MM.1S (cell line): ENCODE measurements at regions not wholly inside any gene's neighbourhood (a gene's known extent, or its start where the extent isn't known, plus 50 kb on each side); places are given as distances from the start of the nearest gene placed in this dataset.

ENCODE experiments used
- DNase-seq: peaks from one replicate; pipeline ENCODE4 v3.0.0-alpha.2; 2015
- H2AFZ ChIP-seq: fragments of 300-600 bp; sonication (generic); 2 replicates; pipeline ENCODE4 v1.6.0; 2016; ENCODE audit warnings: antibody characterized with exemption, low read length
- H3F3A ChIP-seq: fragments of 300-600 bp; sonication (generic); 2 replicates; pipeline ENCODE4 v1.6.1; 2016; ENCODE audit warnings: mild to moderate bottlenecking, antibody characterized with exemption, low read length, moderate library complexity, mixed read lengths; ENCODE audit not compliant: insufficient read depth
- H3K27ac ChIP-seq: fragments of 300-600 bp; sonication (generic); 2 replicates; pipeline ENCODE4 v1.5.1; 2016; ENCODE audit warnings: mild to moderate bottlenecking, low read length
- H3K27me3 ChIP-seq: fragments of 300-600 bp; sonication (generic); replicated peaks from 2 replicates; pipeline ENCODE4 v1.6.0; 2016; ENCODE audit warnings: low read length; ENCODE audit not compliant: insufficient read depth
- H3K36me3 ChIP-seq: fragments of 300-600 bp; sonication (generic); replicated peaks from 2 replicates; pipeline ENCODE4 v1.6.1; 2016; ENCODE audit warnings: mild to moderate bottlenecking, low read length, mixed read lengths; ENCODE audit not compliant: insufficient read depth
- H3K4me1 ChIP-seq: fragments of 300-600 bp; sonication (generic); 2 replicates; pipeline ENCODE4 v1.6.1; 2016; ENCODE audit warnings: low read length, mixed read lengths
- H3K4me2 ChIP-seq: fragments of 300-600 bp; sonication (generic); 2 replicates; pipeline ENCODE4 v1.6.0; 2016; ENCODE audit warnings: low read depth, low read length
- H3K4me3 ChIP-seq: fragments of 300-600 bp; sonication (generic); 2 replicates; pipeline ENCODE4 v1.5.1; 2016; ENCODE audit warnings: low read length, mixed read lengths
- H3K79me2 ChIP-seq: fragments of 300-600 bp; sonication (generic); 2 replicates; pipeline ENCODE4 v1.6.1; 2016; ENCODE audit warnings: mixed run types, low read length, mixed read lengths
- H3K9ac ChIP-seq: fragments of 300-600 bp; sonication (generic); 2 replicates; pipeline ENCODE4 v1.6.1; 2016; ENCODE audit warnings: low read length, mixed read lengths
- H3K9me2 ChIP-seq: fragments of 300-600 bp; sonication (generic); replicated peaks from 2 replicates; pipeline ENCODE4 v1.6.1; 2016; ENCODE audit warnings: mild to moderate bottlenecking, low read length, mixed read lengths; ENCODE audit not compliant: insufficient read depth
- H3K9me3 ChIP-seq: fragments of 300-600 bp; sonication (generic); replicated peaks from 2 replicates; pipeline ENCODE4 v1.6.1; 2016; ENCODE audit warnings: mild to moderate bottlenecking, low read length, mixed read lengths; ENCODE audit not compliant: insufficient read depth
- H4K20me1 ChIP-seq: fragments of 300-600 bp; sonication (generic); 2 replicates; pipeline ENCODE4 v1.6.1; 2016; ENCODE audit warnings: mild to moderate bottlenecking, low read length, moderate library complexity, mixed read lengths; ENCODE audit not compliant: insufficient read depth
- CTCF ChIP-seq: fragments of 300-600 bp; sonication (generic); IDR thresholded peaks from 2 replicates; pipeline ENCODE4 v1.5.1; 2016; ENCODE audit warnings: antibody characterized with exemption, low read length, mixed read lengths
- EZH2 ChIP-seq: fragments of 300-600 bp; sonication (generic); optimal IDR thresholded peaks from 2 replicates; pipeline ENCODE3; 2017; ENCODE audit warnings: low read depth, mild to moderate bottlenecking, antibody characterized with exemption, low read length, mixed read lengths
- EZH2phosphoT487 ChIP-seq: fragments of 300-600 bp; sonication (generic); IDR thresholded peaks from 2 replicates; pipeline ENCODE4 v1.6.1; 2018; ENCODE audit warnings: antibody characterized with exemption, low read length

GRCh38 chr12:87038098-87038497 is 781.9 kb upstream of the MGAT4C start:
- H3K4me3 ChIP-seq = no peak overlapping the region
- no peak overlapping the region for H3K9ac ChIP-seq
- no peaks in the 10 kb centered on the region for H3K36me3 ChIP-seq
- DNase-seq = no peak
- no peaks in the 10 kb centered on the region for H4K20me1 ChIP-seq
- no peaks in the 10 kb centered on the region for H3K79me2 ChIP-seq
- no peaks in the 10 kb centered on the region for H3F3A ChIP-seq
- no peaks in the 10 kb centered on the region for H3K9me2 ChIP-seq
- no peak overlapping the region for H3K4me2 ChIP-seq
- H3K27ac ChIP-seq = no peak overlapping the region
- no peak overlapping the region for H2AFZ ChIP-seq
- TF ChIP-seq CTCF = no peak
- no peak for TF ChIP-seq EZH2phosphoT487
- TF ChIP-seq EZH2 = no peak
- H3K4me1 ChIP-seq = no peaks in the 10 kb centered on the region
- no peaks in the 10 kb centered on the region for H3K27me3 ChIP-seq
- no peaks in the 10 kb centered on the region for H3K9me3 ChIP-seq

DNA sequence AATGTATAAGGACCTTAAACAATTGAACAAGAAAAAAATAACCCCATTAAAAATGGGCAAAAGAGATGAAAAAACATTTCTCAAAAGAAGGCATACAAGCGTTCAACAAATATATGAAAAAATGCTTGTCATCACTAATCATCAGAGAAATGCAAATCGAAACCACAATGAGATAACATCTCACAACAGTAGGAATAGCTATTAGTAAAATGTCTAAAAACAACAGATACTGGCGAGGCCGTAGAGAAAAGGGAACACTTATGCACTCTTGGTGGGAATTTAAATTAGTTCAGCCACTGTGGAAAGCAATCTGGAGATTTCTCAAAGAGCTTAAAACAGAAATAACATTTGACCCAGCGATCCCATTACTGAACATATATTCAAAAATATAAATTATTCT is 769.8 kb upstream of the MGAT4C start:
- Histone ChIP-seq H3K27me3 (no peaks in the 10 kb centered on the region), H3K27ac (no peak overlapping the region), H3K36me3 (no peaks in the 10 kb centered on the region), H3K4me3 (no peak overlapping the region), H3K4me1 (no peaks in the 10 kb centered on the region), H2AFZ (no peak overlapping the region), H3K79me2 (no peaks in the 10 kb centered on the region), H3K9ac (no peak overlapping the region), H3K9me3 (no peaks in the 10 kb centered on the region), H3K4me2 (no peak overlapping the region), H3F3A (no peaks in the 10 kb centered on the region), H4K20me1 (no peaks in the 10 kb centered on the region), H3K9me2 (no peaks in the 10 kb centered on the region)
- no peak for DNase-seq
- TF ChIP-seq EZH2phosphoT487 (no peak), EZH2 (no peak), CTCF (no peak)

GRCh38 chr12:87021400-87021799 is 765.2 kb upstream of the MGAT4C start:
- Histone ChIP-seq H2AFZ (no peak overlapping the region), H3K4me2 (no peak overlapping the region), H3K27me3 (no peaks in the 10 kb centered on the region), H4K20me1 (no peaks in the 10 kb centered on the region), H3F3A (no peaks in the 10 kb centered on the region), H3K27ac (no peak overlapping the region), H3K9me2 (no peaks in the 10 kb centered on the region), H3K4me1 (no peaks in the 10 kb centered on the region), H3K9me3 (no peaks in the 10 kb centered on the region), H3K36me3 (no peaks in the 10 kb centered on the region), H3K9ac (no peak overlapping the region), H3K4me3 (no peak overlapping the region), H3K79me2 (no peaks in the 10 kb centered on the region)
- no peak for DNase-seq
- TF ChIP-seq EZH2 = no peak
- TF ChIP-seq EZH2phosphoT487 = no peak
- TF ChIP-seq CTCF = no peak

GRCh38 chr12:87020071-87020470 is 763.9 kb upstream of the MGAT4C start:
- Histone ChIP-seq H3K36me3 (no peaks in the 10 kb centered on the region), H3K27me3 (no peaks in the 10 kb centered on the region), H3K27ac (no peak overlapping the region), H3K4me3 (no peak overlapping the region), H3K4me1 (no peaks in the 10 kb centered on the region), H3K4me2 (no peak overlapping the region), H3F3A (no peaks in the 10 kb centered on the region), H3K79me2 (no peaks in the 10 kb centered on the region), H3K9ac (no peak overlapping the region), H2AFZ (no peak overlapping the region), H3K9me3 (no peaks in the 10 kb centered on the region), H3K9me2 (no peaks in the 10 kb centered on the region), H4K20me1 (no peaks in the 10 kb centered on the region)
- TF ChIP-seq CTCF = no peak
- TF ChIP-seq EZH2phosphoT487 = no peak
- TF ChIP-seq EZH2 = no peak
- no peak for DNase-seq
